GM12891 (cell line): ENCODE measurements at regions not wholly inside any gene's neighbourhood (a gene's known extent, or its start where the extent isn't known, plus 50 kb on each side); places are given as distances from the start of the nearest gene placed in this dataset.
"Not testable (repeated sequence)": the region's sequence is repeated elsewhere in the genome, so short reads cannot be mapped to it uniquely, and the experiment has no call there.

Source experiments
- DNase-seq: peaks from one replicate; pipeline ENCODE4 v3.0.0; 2011; ENCODE audit warnings: low spot score; ENCODE audit not compliant: insufficient read length
- FAIRE-seq: peaks from 2 replicates; lab custom pipeline; 2011; peaks lifted over from hg19 to GRCh38; lab: Jason Lieb, UNC
- PAX5 ChIP-seq: IDR thresholded peaks from 2 replicates; pipeline ENCODE4 v1.6.1; 2011; ENCODE audit warnings: low read length, moderate library complexity, mild to moderate bottlenecking; ENCODE audit not compliant: insufficient read depth, severe bottlenecking
- POLR2A ChIP-seq: IDR thresholded peaks from 2 replicates; pipeline ENCODE4 v1.6.1; 2011; ENCODE audit warnings: low read depth, low read length, control low read depth
- POLR2AphosphoS5 ChIP-seq: IDR thresholded peaks from 2 replicates; pipeline ENCODE4 v1.6.1; 2011; ENCODE audit warnings: low read depth, low read length, control low read depth
- POU2F2 ChIP-seq: IDR thresholded peaks from 2 replicates; pipeline ENCODE4 v1.6.1; 2011; ENCODE audit warnings: low read depth, mild to moderate bottlenecking, control low read depth, low read length, moderate library complexity
- SPI1 ChIP-seq: IDR thresholded peaks from 2 replicates; pipeline ENCODE4 v1.6.1; 2011; ENCODE audit warnings: low read depth, low read length, control low read depth
- TAF1 ChIP-seq: IDR thresholded peaks from 2 replicates; pipeline ENCODE4 v1.6.1; 2011; ENCODE audit warnings: low read depth, low read length, control low read depth

DNA sequence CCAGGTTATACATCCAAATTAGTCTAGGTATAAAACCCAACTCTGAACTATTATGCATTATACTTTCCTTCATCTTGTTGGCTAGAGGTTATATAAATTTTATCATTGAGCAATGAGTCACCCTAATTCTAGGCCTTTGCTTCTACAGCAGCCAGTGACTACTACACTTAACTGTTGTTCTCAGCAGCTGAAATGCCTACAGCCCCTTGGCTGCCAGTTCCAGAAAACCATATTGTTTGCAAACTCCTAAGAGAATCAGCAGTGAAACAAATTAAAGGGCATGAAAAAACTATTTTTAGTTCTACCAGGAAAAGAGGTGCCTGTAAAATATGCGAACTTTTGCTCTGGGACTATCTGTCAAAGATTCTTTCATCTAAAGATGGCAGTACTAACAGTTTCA lies 292.8 kb downstream of the FRK start:
- DNase-seq = no peak
- TF ChIP-seq TAF1 = no peak
- TF ChIP-seq SPI1 = no peak
- no peak for TF ChIP-seq POLR2A
- TF ChIP-seq POU2F2 = no peak
- no peak for FAIRE-seq

DNA sequence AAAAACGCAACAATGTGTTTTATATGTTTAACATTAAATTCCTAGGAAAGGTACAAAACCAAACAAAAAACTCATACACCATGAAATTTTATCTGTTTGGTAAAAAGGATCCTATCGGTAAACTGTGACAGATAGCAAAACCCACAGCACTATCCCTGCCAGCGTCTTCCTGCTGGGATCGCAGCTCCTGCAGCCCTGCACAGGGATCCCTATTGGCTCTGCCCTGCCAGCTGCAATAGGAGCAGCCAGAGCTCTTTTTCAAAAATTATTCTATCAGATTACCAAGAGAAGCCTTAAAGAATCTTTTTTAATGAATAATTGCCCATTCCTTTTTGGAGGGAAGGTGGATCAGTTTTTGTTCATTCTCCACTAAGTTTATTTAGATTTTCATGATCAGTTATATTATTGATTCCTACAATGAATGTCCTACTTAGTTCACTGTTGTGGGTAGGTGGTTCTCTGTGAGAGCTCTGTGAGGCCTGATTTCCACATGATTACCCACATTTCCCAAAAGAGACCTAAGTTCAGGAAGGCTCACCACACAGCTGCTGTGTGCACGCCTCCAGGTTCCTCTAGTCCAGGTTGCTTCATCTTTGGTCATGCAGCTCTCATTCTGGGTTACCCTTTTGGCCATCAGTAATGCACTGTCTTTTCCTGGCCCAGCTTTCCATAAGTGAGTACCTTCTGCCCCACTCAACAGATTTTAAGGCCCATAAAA lies 293.8 kb downstream of the FRK start:
- TF ChIP-seq POLR2A (no peak), POU2F2 (no peak), PAX5 (no peak), POLR2AphosphoS5 (no peak), TAF1 (no peak), SPI1 (no peak)
- DNase-seq (no peak), FAIRE-seq (no peak)

DNA sequence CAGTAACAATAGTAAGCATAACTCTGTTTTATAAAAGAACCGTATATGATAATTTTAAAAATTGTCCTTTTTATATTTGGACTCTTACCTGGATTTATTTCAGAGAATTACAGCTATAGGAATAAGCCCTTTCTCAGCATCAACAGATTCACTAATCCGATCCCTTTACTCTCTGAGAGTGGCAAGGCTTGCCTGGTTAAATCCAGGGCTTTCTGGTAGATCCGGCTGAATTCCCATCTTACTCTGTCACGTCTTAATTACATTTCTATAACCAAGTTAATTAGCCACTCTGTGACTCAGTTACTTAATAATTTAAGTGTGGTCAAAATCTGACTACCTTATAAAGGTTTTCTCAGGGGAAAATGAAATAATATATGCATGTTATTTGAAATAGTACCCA lies 294.7 kb downstream of the FRK start:
- TF ChIP-seq SPI1 (no peak), POLR2AphosphoS5 (no peak), POU2F2 (no peak), PAX5 (no peak), POLR2A (no peak), TAF1 (no peak)
- DNase-seq = no peak
- FAIRE-seq = no peak

DNA sequence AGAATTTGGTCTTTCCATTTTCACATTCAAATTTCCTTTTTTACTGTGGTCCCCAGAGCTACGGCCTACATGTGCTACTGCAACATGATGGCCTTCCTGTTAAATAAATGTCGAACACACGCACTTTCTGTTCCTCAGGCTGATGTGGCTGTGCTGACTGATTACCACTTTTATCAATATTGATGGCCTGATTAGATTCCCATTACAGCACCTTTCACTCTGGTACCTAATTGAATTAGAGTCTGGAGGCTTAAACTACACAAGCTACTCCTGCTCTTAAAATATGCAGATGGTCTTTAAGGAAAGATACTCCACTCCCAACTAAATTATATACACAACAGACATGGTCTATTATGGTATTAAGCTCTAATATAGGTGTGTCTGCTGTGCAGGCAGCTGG lies 301.6 kb downstream of the FRK start:
- DNase-seq (no peak), FAIRE-seq (no peak)
- TF ChIP-seq SPI1 = no peak
- TF ChIP-seq POLR2A = no peak
- TF ChIP-seq PAX5 = no peak
- no peak for TF ChIP-seq TAF1
- no peak for TF ChIP-seq POLR2AphosphoS5
- no peak for TF ChIP-seq POU2F2

DNA sequence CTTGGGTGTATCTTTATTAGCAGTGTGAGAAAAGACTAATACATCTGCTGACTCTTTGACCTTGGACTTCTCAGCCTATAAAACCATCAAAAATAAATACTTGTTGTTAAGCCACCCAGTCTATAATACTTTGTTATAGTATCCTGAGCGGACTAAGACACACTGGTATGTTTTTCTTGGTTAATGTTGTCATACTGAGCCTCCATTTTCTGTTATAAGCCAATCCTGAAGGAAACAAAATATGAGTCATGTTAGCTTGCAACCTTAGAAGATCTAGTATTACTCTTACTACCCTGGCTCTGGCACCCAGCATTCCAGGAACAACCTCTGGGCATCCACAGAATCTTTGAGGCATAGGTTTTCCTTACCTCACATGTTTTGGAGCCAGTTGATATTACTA lies 307.2 kb downstream of the FRK start:
- no peak for TF ChIP-seq TAF1
- DNase-seq = no peak
- FAIRE-seq = no peak

DNA sequence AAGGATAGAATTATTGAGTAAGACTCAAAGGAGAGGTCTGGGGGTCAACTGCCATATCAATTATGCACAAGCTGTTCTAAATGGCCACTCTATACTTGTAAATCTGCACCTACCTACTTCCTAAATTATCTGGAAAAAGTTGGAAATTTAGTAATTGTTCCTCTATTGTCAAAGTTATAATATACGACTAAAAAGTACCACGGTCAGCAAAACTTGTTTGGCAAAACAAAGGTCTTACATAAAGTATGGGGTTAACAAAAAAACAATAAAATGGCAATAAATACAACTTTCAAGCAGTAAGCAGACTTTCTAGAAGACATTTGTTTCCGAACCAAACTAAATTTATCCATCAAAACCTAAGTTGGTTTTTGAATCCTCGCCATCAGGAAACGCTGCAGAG lies 309.7 kb downstream of the FRK start:
- TF ChIP-seq SPI1 (no peak), TAF1 (no peak), PAX5 (no peak), POLR2AphosphoS5 (no peak), POLR2A (no peak), POU2F2 (no peak)
- no peak for FAIRE-seq
- DNase-seq = no peak

DNA sequence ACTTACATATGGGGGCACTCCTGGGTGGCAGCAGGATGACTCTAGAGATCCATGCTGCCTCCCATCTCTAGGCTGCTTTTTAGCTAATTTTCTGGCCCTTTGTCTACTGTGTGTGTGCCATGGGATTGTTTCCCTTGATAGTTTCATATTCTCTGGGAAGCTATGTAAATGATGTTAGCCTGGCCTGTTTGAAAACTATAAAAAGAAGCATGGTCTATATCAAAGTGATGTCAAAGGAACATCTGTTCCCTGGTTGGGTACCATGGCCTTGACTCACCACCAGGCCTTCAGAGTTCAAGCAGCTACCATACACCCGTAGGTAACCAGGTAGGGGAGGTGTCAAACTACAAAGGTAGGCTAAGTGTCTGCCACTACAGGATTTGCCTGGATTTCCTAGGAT lies 310.4 kb downstream of the FRK start:
- TF ChIP-seq POU2F2 (no peak), TAF1 (no peak), POLR2AphosphoS5 (no peak), PAX5 (no peak), SPI1 (no peak), POLR2A (no peak)
- FAIRE-seq = no peak

DNA sequence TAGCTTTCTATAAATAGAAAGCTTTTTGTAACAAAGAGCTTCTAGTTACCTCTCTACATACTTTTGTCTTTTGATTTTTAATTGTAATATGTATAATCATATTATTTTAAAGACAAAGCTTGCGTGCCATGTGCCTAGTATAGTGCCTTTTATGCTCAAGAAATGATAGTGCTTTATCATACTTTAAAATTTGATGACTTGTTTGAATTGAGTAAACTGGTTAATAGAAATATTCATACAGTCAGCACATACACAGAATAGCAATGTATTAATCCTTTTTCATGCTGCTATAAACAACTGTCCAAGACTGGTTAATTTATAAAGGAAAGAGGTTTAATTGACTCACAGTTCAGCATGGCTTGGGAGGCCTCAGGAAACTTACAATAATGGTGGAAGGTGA lies 313.0 kb downstream of the FRK start:
- TF ChIP-seq PAX5 (no peak), POU2F2 (no peak), POLR2AphosphoS5 (no peak), SPI1 (no peak), TAF1 (no peak), POLR2A (no peak)
- no peak for FAIRE-seq

More for the DNA sequence above, 310.4 kb downstream of the FRK start:
- DNase-seq = no peak

DNA sequence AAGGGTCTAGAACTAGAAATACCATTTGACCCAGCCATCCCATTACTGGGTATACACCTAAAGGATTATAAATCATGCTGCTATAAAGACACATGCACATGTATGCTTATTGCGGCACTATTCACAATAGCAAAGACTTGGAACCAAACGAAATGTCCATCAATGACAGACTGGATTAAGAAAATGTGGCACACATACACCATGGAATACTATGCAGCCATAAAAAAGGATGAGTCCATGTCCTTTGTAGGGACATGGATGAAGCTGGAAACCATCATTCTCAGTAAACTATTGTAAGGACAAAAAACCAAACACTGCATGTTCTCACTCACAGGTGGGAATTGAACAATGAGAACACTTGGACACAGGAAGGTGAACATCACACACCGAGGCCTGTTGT lies 314.1 kb downstream of the FRK start:
- not testable (repeated sequence) for FAIRE-seq, DNase-seq

More for the DNA sequence above, 313.0 kb downstream of the FRK start:
- DNase-seq = no peak

DNA sequence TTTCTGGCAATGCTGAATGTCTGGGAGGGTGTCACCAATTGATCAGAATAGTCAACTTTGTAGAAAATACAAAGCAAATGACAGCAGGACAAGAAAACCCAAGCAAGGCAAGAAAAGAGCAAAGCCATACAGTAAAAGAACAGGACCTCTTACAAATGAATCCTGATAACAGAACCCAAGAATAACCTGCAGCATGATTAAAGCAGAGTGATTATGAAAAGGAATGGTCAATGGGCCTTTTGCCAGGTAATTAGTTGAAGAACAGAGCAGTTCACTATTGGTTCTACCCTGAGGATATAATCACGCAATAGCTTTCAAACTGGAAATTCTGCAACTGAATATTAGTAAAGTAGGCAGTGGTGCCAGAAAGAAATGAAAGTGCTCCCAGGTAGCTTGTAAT lies 319.8 kb downstream of the FRK start:
- DNase-seq (no peak), FAIRE-seq (no peak)
- TF ChIP-seq SPI1 (no peak), TAF1 (no peak), PAX5 (no peak), POLR2AphosphoS5 (no peak), POLR2A (no peak), POU2F2 (no peak)

DNA sequence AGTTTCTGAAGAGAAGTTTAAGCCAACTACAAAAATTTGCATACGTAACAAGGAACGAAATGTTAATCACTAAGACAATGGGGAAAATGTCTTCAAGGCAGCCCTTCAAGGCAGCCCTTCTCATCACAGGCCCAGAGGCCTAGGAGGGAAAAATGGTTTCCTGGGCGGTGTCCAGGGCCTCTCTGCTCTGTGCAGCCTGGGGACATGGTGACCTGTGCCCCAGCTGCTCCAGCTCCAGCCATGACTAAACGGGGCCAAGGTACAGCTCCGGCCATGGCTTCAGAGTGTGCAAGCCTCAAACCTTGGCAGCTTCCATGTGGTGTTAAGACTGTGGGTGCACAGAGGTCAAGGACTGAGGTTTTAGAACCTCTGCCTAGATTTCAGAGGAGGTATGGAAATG lies 325.1 kb downstream of the FRK start:
- DNase-seq (no peak), FAIRE-seq (no peak)
- TF ChIP-seq POLR2AphosphoS5 (no peak), PAX5 (no peak), TAF1 (no peak), SPI1 (no peak), POLR2A (no peak), POU2F2 (no peak)
